ENCODE measurements at regions not wholly inside any gene's neighbourhood (a gene's known extent, or its start where the extent isn't known, plus 50 kb on each side); places are given as distances from the start of the nearest gene placed in this dataset.

- peak in 1 of 2 experiments; percentile 11 for DNase-seq (ENCODE audit: low read depth in 1 of 2, low spot score in 1 of 2)
- Histone ChIP-seq H3K27ac (replicated peaks) (no peak overlapping the region), H3K4me3 (replicated peaks; ENCODE audit: insufficient read depth, low read length) (no peak overlapping the region), H3K27me3 (ENCODE audit: insufficient read depth, poor library complexity, severe bottlenecking) (peaks cover 3% of the 10 kb centered on the region)
- TF ChIP-seq REST (IDR thresholded peaks at IDR 0.05; ENCODE audit: insufficient replicate concordance, low read depth) (no peak), GABPA (IDR thresholded peaks at IDR 0.05; ENCODE audit: low read depth) (no peak), POLR2AphosphoS5 (IDR thresholded peaks at IDR 0.05; ENCODE audit: low read depth) (no peak), CTCF (IDR thresholded peaks at IDR 0.05; ENCODE audit: insufficient read depth, low read length) (no peak), SPI1 (IDR thresholded peaks at IDR 0.05; ENCODE audit: borderline replicate concordance, low read depth) (no peak)
Measured at GRCh38 chr2:180359522-180360282, 352.6 kb upstream of the CWC22 start.

DNA sequence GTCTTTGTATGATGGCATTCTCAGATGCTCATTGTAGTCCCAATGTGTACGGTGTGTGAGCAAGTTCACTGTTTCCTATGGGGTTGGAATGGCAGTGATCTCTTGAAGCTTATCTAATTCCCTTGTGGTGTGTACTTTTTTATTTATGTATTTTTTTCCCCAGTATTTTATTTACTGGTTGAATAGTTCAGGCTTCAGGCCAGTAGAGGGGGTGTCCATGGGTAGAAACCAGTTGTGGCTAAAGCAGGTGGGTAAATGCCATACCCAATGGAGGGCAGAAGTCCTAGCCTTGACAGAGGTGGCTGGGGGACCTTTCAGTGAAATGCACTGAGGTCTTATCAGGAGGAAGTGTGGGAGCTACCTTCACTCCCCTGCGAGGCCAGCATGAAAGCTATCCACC lies 351.4 kb upstream of the CWC22 start:
- DNase-seq (ENCODE audit: low read depth in 1 of 2, low spot score in 1 of 2) = no peak
- Histone ChIP-seq H3K4me3 (replicated peaks; ENCODE audit: insufficient read depth, low read length) (no peak overlapping the region), H3K27me3 (ENCODE audit: insufficient read depth, poor library complexity, severe bottlenecking) (peaks cover 3% of the 10 kb centered on the region), H3K27ac (replicated peaks) (no peak overlapping the region)
- TF ChIP-seq SPI1 (IDR thresholded peaks at IDR 0.05; ENCODE audit: borderline replicate concordance, low read depth) (no peak), POLR2AphosphoS5 (IDR thresholded peaks at IDR 0.05; ENCODE audit: low read depth) (no peak), REST (IDR thresholded peaks at IDR 0.05; ENCODE audit: insufficient replicate concordance, low read depth) (no peak), GABPA (IDR thresholded peaks at IDR 0.05; ENCODE audit: low read depth) (no peak), CTCF (IDR thresholded peaks at IDR 0.05; ENCODE audit: insufficient read depth, low read length) (no peak)

GRCh38 chr2:180356676-180357075 lies 349.6 kb upstream of the CWC22 start:
- no peak overlapping the region for H3K4me3 ChIP-seq (replicated peaks; ENCODE audit: insufficient read depth, low read length)
- peaks cover 6% of the 10 kb centered on the region for H3K27me3 ChIP-seq (ENCODE audit: insufficient read depth, poor library complexity, severe bottlenecking)
- TF ChIP-seq REST (IDR thresholded peaks at IDR 0.05; ENCODE audit: insufficient replicate concordance, low read depth) (no peak), POLR2AphosphoS5 (IDR thresholded peaks at IDR 0.05; ENCODE audit: low read depth) (no peak)
- DNase-seq (ENCODE audit: low read depth in 1 of 2, low spot score in 1 of 2) = no peak
- H3K27ac ChIP-seq (replicated peaks) = no peak overlapping the region
